PC-3 (cell line): ENCODE measurements at regions not wholly inside any gene's neighbourhood (a gene's known extent, or its start where the extent isn't known, plus 50 kb on each side); places are given as distances from the start of the nearest gene placed in this dataset.

Experiments
- ATAC-seq: fragments of 200-7000 bp; cut with Tn5 transposase; 2 replicates; pipeline ENCODE4 v1.9.1; 2020; ENCODE audit warnings: mild to moderate bottlenecking, moderate library complexity
- BruUV-seq: library from RNA; stranded (reverse); fragments of 400-500 nt; replicated peaks from 2 replicates; lab custom pipeline; 2021; lab: Mats Ljungman, UMichigan
- CTCF ChIA-PET: fragments of 300-600 bp; sonication (Branson Sonifier 250); formaldehyde crosslinking; loops from one replicate; lab custom pipeline; 2022; ENCODE audit warnings: antibody characterized with exemption; lab: Charles Lee
- POLR2A ChIA-PET: fragments of 300-600 bp; sonication (Branson Sonifier 250); formaldehyde crosslinking; loops from one replicate; lab custom pipeline; 2022; ENCODE audit warnings: antibody characterized with exemption; ENCODE audit not compliant: unreplicated experiment; lab: Charles Lee
- DNase-seq: peaks from one replicate; pipeline ENCODE4 v3.0.0-alpha.2; 2015
- H2AFZ ChIP-seq: fragments of 300-600 bp; sonication (generic); 2 replicates; pipeline ENCODE4 v1.6.0; 2016; ENCODE audit warnings: antibody characterized with exemption, low read length
- H3F3A ChIP-seq: fragments of 300-600 bp; sonication (generic); one replicate; pipeline ENCODE4 v1.6.0; 2017; ENCODE audit warnings: antibody characterized with exemption, low read length, control low read depth, mild to moderate bottlenecking; ENCODE audit not compliant: unreplicated experiment
- H3K27ac ChIP-seq: fragments of 300-600 bp; sonication (generic); 2 replicates; pipeline ENCODE4 v1.5.1; 2016; ENCODE audit warnings: mild to moderate bottlenecking, low read length
- H3K27me3 ChIP-seq: fragments of 300-600 bp; sonication (generic); 2 replicates; pipeline ENCODE4 v1.6.1; 2016; ENCODE audit warnings: low read length, mixed read lengths
- H3K36me3 ChIP-seq: fragments of 300-600 bp; sonication (generic); 2 replicates; pipeline ENCODE4 v1.6.1; 2016; ENCODE audit warnings: low read depth, mixed run types, low read length, mixed read lengths
- H3K4me1 ChIP-seq: fragments of 300-600 bp; sonication (generic); 2 replicates; pipeline ENCODE4 v1.5.1; 2016; ENCODE audit warnings: low read length; ENCODE audit not compliant: insufficient read depth
- H3K4me2 ChIP-seq: fragments of 300-600 bp; sonication (generic); 2 replicates; pipeline ENCODE4 v1.6.0; 2016; ENCODE audit warnings: low read length
- H3K4me3 ChIP-seq: fragments of 300-600 bp; sonication (generic); 2 replicates; pipeline ENCODE4 v1.5.1; 2016; ENCODE audit warnings: mild to moderate bottlenecking, low read length, mixed read lengths
- H3K79me2 ChIP-seq: fragments of 300-600 bp; sonication (generic); 2 replicates; pipeline ENCODE4 v1.6.1; 2017; ENCODE audit warnings: low read length, mixed read lengths
- H3K9ac ChIP-seq: fragments of 300-600 bp; sonication (generic); 2 replicates; pipeline ENCODE4 v1.6.0; 2016; ENCODE audit warnings: mild to moderate bottlenecking, low read length
- H3K9me2 ChIP-seq: fragments of 300-600 bp; sonication (generic); replicated peaks from 2 replicates; pipeline ENCODE4 v1.6.1; 2016; ENCODE audit warnings: mixed run types, low read length, mixed read lengths
- H3K9me3 ChIP-seq: fragments of 300-600 bp; sonication (generic); 2 replicates; pipeline ENCODE4 v1.6.1; 2016; ENCODE audit warnings: low read length, mixed read lengths
- H4K20me1 ChIP-seq: fragments of 300-600 bp; sonication (generic); 2 replicates; pipeline ENCODE4 v1.6.1; 2016; ENCODE audit warnings: low read length, mixed read lengths
- EZH2 ChIP-seq: fragments of 300-600 bp; sonication (generic); IDR thresholded peaks from one replicate; pipeline ENCODE4 v1.6.1; 2017; ENCODE audit warnings: antibody characterized with exemption, mild to moderate bottlenecking, low read length; ENCODE audit not compliant: unreplicated experiment
- EZH2phosphoT487 ChIP-seq: fragments of 300-600 bp; sonication (generic); IDR thresholded peaks from 2 replicates; pipeline ENCODE4 v1.6.1; 2018; ENCODE audit warnings: mild to moderate bottlenecking, antibody characterized with exemption, low read length, borderline replicate concordance
- intact Hi-C: fragments of 100-400 bp; cut with micrococcal nuclease; formaldehyde crosslinking; loops from 2 replicates; pipeline ENCODE4 v1.9.0; 2023
- TF ChIP-seq, protein P1 (sequence below): fragments of 300-600 bp; sonication (generic); conservative IDR thresholded peaks from 2 replicates; pipeline ENCODE4 v1.5.1; 2017; ENCODE audit warnings: antibody characterized with exemption, low read depth, mild to moderate bottlenecking, low read length

DNA sequence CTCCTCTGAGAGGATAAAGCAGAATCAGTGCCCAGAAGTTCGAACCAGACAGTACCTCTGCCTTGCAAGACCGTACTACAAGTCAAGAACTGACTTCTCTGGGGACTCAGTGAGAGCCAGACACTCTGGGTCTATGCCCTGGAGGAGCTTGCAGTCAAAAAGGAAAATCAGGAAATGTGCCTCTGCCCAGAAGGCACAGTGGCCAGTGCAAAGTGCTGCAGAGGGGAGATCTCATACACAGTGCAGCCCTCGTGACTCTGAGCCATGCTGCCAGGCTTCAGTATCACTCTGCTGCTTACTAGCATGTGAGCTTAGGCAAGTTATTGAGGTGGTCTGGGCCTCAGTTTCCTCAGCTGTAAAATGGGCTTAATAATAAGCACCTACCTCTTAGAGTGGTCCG, 144.0 kb upstream of the NPY start:
- intact Hi-C loops: no loop called here
- Histone ChIP-seq H3K27ac (no peak overlapping the region), H3K4me2 (no peak overlapping the region), H4K20me1 (no peaks in the 10 kb centered on the region), H3K27me3 (no peaks in the 10 kb centered on the region; the same call in 1 of the 2 replicates), H3K9me2 (no peaks in the 10 kb centered on the region), H3K79me2 (no peaks in the 10 kb centered on the region), H3K4me3 (no peak overlapping the region), H3K9ac (no peak overlapping the region), H3K9me3 (no peaks in the 10 kb centered on the region), H3K36me3 (no peaks in the 10 kb centered on the region), H2AFZ (no peak overlapping the region), H3K4me1 (no peaks in the 10 kb centered on the region), H3F3A (no peaks in the 10 kb centered on the region)
- DNase-seq (no peak), ATAC-seq (no peak)
- POLR2A ChIA-PET: no interaction called here
- TF ChIP-seq EZH2phosphoT487 (no peak), EZH2 (no peak)
- TF ChIP-seq, protein P1, sequence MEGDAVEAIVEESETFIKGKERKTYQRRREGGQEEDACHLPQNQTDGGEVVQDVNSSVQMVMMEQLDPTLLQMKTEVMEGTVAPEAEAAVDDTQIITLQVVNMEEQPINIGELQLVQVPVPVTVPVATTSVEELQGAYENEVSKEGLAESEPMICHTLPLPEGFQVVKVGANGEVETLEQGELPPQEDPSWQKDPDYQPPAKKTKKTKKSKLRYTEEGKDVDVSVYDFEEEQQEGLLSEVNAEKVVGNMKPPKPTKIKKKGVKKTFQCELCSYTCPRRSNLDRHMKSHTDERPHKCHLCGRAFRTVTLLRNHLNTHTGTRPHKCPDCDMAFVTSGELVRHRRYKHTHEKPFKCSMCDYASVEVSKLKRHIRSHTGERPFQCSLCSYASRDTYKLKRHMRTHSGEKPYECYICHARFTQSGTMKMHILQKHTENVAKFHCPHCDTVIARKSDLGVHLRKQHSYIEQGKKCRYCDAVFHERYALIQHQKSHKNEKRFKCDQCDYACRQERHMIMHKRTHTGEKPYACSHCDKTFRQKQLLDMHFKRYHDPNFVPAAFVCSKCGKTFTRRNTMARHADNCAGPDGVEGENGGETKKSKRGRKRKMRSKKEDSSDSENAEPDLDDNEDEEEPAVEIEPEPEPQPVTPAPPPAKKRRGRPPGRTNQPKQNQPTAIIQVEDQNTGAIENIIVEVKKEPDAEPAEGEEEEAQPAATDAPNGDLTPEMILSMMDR: no peak
- BruUV-seq: no TSS peak
- CTCF ChIA-PET: no interaction called here

DNA sequence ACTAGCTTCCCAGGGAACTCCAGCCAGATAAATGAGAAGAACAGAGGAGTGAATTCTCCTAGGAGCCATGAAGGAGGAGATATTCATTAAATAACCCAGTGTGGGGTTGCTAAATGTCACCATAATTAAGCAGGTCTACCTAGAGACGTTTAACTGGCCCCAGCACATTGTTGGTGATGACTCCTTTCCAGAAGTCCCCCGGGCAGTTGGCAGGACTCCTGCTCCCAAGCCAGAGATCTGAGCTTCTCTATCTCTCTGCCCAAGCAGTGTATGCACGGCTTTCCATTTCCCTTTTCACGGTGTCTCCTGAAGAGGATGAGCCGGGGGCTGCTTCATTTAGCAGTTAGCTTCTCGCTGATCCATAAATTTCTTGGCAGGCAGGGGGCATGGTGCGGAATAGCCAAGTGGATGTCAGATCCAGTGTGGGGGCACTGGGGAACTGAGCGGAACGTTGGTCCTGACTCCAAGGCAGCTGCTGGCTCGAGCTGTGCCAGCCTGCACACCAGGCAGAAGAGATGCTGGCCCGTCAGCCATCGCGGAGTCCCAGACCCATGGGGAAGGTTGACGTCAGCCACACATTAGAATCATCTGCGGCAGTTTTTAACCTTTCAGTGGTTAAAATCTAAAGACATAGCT, 142.0 kb upstream of the NPY start:
- no peak overlapping the region for H2AFZ ChIP-seq
- no TSS peak for BruUV-seq
- CTCF ChIA-PET: no interaction called here
- no peak for DNase-seq
- no peaks in the 10 kb centered on the region for H4K20me1 ChIP-seq
- H3K4me1 ChIP-seq: no peaks in the 10 kb centered on the region
- POLR2A ChIA-PET: no interaction called here
- H3F3A ChIP-seq: no peaks in the 10 kb centered on the region
- H3K9ac ChIP-seq: no peak overlapping the region
- intact Hi-C loops: no loop called here
- no peak for ATAC-seq
- no peak overlapping the region for H3K27ac ChIP-seq
- no peaks in the 10 kb centered on the region for H3K36me3 ChIP-seq
- no peaks in the 10 kb centered on the region for H3K27me3 ChIP-seq
- no peak overlapping the region for H3K4me2 ChIP-seq
- no peaks in the 10 kb centered on the region for H3K9me3 ChIP-seq
- H3K79me2 ChIP-seq: no peaks in the 10 kb centered on the region
- no peak for TF ChIP-seq EZH2phosphoT487
- TF ChIP-seq, protein P1: no peak
- TF ChIP-seq EZH2: no peak
- H3K9me2 ChIP-seq: no peaks in the 10 kb centered on the region
- no peak overlapping the region for H3K4me3 ChIP-seq

DNA sequence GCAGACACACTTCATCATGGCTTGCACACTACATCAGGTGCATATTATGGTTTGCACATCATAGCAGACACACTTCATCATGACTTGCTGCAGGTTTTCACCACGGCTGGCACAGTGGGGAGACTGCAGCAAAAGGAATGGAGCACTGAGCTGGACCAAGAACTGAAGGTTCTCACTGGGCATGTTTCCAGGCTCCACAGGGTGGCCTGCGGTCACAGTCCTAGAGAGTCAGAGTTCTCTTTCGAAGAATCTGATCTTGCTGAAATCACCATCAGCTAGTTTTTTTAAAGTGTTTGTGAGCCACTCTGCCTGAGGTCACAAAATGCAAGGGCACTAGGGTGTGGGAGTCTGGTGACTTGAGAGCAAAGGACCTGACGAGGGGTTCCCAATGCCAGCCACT, 140.4 kb upstream of the NPY start:
- intact Hi-C loops: no loop called here
- Histone ChIP-seq H3K9me3 (no peaks in the 10 kb centered on the region), H3K27ac (no peak overlapping the region), H3K4me1 (no peaks in the 10 kb centered on the region), H3K9ac (no peak overlapping the region), H3K27me3 (no peaks in the 10 kb centered on the region), H3F3A (no peaks in the 10 kb centered on the region), H4K20me1 (no peaks in the 10 kb centered on the region), H2AFZ (no peak overlapping the region), H3K79me2 (no peaks in the 10 kb centered on the region), H3K4me2 (no peak overlapping the region), H3K36me3 (no peaks in the 10 kb centered on the region), H3K9me2 (no peaks in the 10 kb centered on the region), H3K4me3 (no peak overlapping the region)
- ChIA-PET POLR2A (no interaction called here), CTCF (no interaction called here)
- TF ChIP-seq EZH2: no peak
- TF ChIP-seq, protein P1: no peak
- DNase-seq (no peak), ATAC-seq (no peak)
- no TSS peak for BruUV-seq
